Fibroblast of lung (primary cell): ENCODE measurements at regions not wholly inside any gene's neighbourhood (a gene's known extent, or its start where the extent isn't known, plus 50 kb on each side); places are given as distances from the start of the nearest gene placed in this dataset.
A peak's percentile ranks its signal among the peaks of the same experiment; 100 is the strongest.
"Not testable (repeated sequence)": the region's sequence is repeated elsewhere in the genome, so short reads cannot be mapped to it uniquely, and the experiment has no call there.

Experiments
- DNase-seq, 2 donors: peaks; one replicate each; pipeline versions ENCODE4 v3.0.0 to v3.0.0-alpha.2; 2010; ENCODE audit warnings: low read depth in 2 of 2
- H2AFZ ChIP-seq: 2 replicates; pipeline ENCODE4 v1.5.1; 2012; ENCODE audit warnings: low read length, control low read depth, inconsistent platforms
- H3K27ac ChIP-seq: 2 replicates; pipeline ENCODE4 v1.5.1; 2011; ENCODE audit warnings: low read length, control low read depth; ENCODE audit not compliant: insufficient read depth
- H3K27me3 ChIP-seq: 2 replicates; pipeline ENCODE4 v1.5.1; 2011; ENCODE audit warnings: mild to moderate bottlenecking, low read length; ENCODE audit not compliant: control insufficient read depth, insufficient read depth
- H3K36me3 ChIP-seq: 2 replicates; pipeline ENCODE4 v1.5.1; 2011; ENCODE audit warnings: low read length; ENCODE audit not compliant: control insufficient read depth, insufficient read depth
- H3K4me1 ChIP-seq: 2 replicates; pipeline ENCODE4 v1.5.1; 2011; ENCODE audit warnings: low read length; ENCODE audit not compliant: control insufficient read depth, insufficient read depth; ENCODE audit errors: extremely low read depth
- H3K4me2 ChIP-seq: 2 replicates; pipeline ENCODE4 v1.5.1; 2011; ENCODE audit warnings: low read length, control low read depth; ENCODE audit not compliant: insufficient read depth; ENCODE audit errors: extremely low read depth
- H3K4me3 ChIP-seq, 4 experiments: fragments of 200-600 bp in 1 of 4; sonication (generic) in 1 of 4; replicated peaks in 1 of 4; 2 replicates each; pipeline ENCODE4 v1.5.1; 2011 to 2016; ENCODE audit warnings: low read length in 4 of 4, low read depth in 3 of 4, mild to moderate bottlenecking in 3 of 4, control low read depth in 2 of 4, inconsistent platforms in 1 of 4, mixed read lengths in 1 of 4; ENCODE audit not compliant: insufficient read depth in 1 of 4; ENCODE audit errors: control extremely low read depth in 1 of 4
- H3K79me2 ChIP-seq: 2 replicates; pipeline ENCODE4 v1.5.1; 2012; ENCODE audit warnings: mild to moderate bottlenecking, low read length, inconsistent platforms; ENCODE audit not compliant: control insufficient read depth, insufficient read depth
- H3K9ac ChIP-seq: 2 replicates; pipeline ENCODE4 v1.5.1; 2011; ENCODE audit warnings: mild to moderate bottlenecking, low read length, control low read depth; ENCODE audit not compliant: insufficient read depth
- H3K9me3 ChIP-seq: 2 replicates; pipeline ENCODE4 v1.5.1; 2012; ENCODE audit warnings: low read depth, low read length; ENCODE audit not compliant: control insufficient read depth, insufficient read depth
- H4K20me1 ChIP-seq: 2 replicates; pipeline ENCODE4 v1.5.1; 2011; ENCODE audit warnings: low read length; ENCODE audit not compliant: control insufficient read depth, insufficient read depth; ENCODE audit errors: extremely low read depth
- EZH2 ChIP-seq: IDR thresholded peaks from 2 replicates; pipeline ENCODE4 v1.5.1; 2012; ENCODE audit warnings: low read length, control low read depth, mild to moderate bottlenecking; ENCODE audit errors: missing control alignments
- TF ChIP-seq, protein P1 (sequence below), 2 donors: IDR thresholded peaks in 1 of 2; conservative IDR thresholded peaks in 1 of 2; 1 replicate in 1 of 2; 2 replicates in 1 of 2; pipeline ENCODE4 v1.5.1; 2011 to 2012; ENCODE audit warnings: low read length in 2 of 2, control low read depth in 1 of 2, inconsistent platforms in 1 of 2, low read depth in 1 of 2, mild to moderate bottlenecking in 1 of 2

DNA sequence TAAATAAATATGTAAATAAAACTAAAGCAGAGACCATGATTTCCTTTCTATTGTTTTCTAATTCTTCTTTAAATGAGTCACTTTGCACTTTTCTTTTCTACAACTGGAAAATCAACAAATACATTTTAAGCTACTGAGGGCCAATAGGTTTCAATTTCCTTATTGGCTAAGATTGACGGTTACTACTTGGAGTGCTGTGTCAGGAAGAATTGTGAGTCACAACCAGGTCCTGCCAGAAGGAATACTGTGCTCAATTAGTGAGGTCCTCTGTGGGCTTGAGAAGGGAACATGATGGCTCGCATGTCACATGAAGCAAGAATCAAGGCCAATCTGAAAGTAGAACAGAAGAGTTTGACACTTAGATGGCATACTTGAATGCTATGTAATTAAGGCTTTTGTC is 110.8 kb downstream of the HMHB1 start:
- DNase-seq, result peak; percentile 60 to 76
- peak overlapping the region; percentile 4 for H3K4me2 ChIP-seq
- no peaks in the 10 kb centered on the region for H4K20me1 ChIP-seq
- H2AFZ ChIP-seq, result no peak overlapping the region
- peaks cover 15% of the 10 kb centered on the region for H3K4me1 ChIP-seq
- H3K9me3 ChIP-seq, result no peaks in the 10 kb centered on the region
- no peaks in the 10 kb centered on the region for H3K36me3 ChIP-seq
- H3K79me2 ChIP-seq, result no peaks in the 10 kb centered on the region
- H3K4me3 ChIP-seq, result no peak overlapping the region
- H3K9ac ChIP-seq, result no peak overlapping the region
- no peaks in the 10 kb centered on the region for H3K27me3 ChIP-seq
- H3K27ac ChIP-seq, result peak overlapping the region; percentile 74
- TF ChIP-seq, protein P1, sequence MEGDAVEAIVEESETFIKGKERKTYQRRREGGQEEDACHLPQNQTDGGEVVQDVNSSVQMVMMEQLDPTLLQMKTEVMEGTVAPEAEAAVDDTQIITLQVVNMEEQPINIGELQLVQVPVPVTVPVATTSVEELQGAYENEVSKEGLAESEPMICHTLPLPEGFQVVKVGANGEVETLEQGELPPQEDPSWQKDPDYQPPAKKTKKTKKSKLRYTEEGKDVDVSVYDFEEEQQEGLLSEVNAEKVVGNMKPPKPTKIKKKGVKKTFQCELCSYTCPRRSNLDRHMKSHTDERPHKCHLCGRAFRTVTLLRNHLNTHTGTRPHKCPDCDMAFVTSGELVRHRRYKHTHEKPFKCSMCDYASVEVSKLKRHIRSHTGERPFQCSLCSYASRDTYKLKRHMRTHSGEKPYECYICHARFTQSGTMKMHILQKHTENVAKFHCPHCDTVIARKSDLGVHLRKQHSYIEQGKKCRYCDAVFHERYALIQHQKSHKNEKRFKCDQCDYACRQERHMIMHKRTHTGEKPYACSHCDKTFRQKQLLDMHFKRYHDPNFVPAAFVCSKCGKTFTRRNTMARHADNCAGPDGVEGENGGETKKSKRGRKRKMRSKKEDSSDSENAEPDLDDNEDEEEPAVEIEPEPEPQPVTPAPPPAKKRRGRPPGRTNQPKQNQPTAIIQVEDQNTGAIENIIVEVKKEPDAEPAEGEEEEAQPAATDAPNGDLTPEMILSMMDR (conservative IDR thresholded peaks at IDR 0.05 in 1 of 2, IDR thresholded peaks at IDR 0.05 in 1 of 2; ENCODE audit: low read depth in 1 of 2, low read length in 2 of 2), result no peak
- no peak for TF ChIP-seq EZH2

GRCh38 chr5:143923634-143924266 is 111.8 kb downstream of the HMHB1 start:
- Histone ChIP-seq H3K4me1 (peaks cover 15% of the 10 kb centered on the region), H3K4me3 (no peak overlapping the region), H3K4me2 (peak overlapping the region; percentile 32), H3K79me2 (no peaks in the 10 kb centered on the region), H3K36me3 (no peaks in the 10 kb centered on the region), H3K27ac (peak overlapping the region; percentile 37), H3K9me3 (no peaks in the 10 kb centered on the region), H3K27me3 (no peaks in the 10 kb centered on the region), H4K20me1 (no peaks in the 10 kb centered on the region), H2AFZ (no peak overlapping the region), H3K9ac (no peak overlapping the region)
- no peak for TF ChIP-seq EZH2
- TF ChIP-seq, protein P1 (conservative IDR thresholded peaks at IDR 0.05 in 1 of 2, IDR thresholded peaks at IDR 0.05 in 1 of 2; ENCODE audit: low read depth in 1 of 2, low read length in 2 of 2), result no peak
- DNase-seq, result peak; percentile 28 to 70

DNA sequence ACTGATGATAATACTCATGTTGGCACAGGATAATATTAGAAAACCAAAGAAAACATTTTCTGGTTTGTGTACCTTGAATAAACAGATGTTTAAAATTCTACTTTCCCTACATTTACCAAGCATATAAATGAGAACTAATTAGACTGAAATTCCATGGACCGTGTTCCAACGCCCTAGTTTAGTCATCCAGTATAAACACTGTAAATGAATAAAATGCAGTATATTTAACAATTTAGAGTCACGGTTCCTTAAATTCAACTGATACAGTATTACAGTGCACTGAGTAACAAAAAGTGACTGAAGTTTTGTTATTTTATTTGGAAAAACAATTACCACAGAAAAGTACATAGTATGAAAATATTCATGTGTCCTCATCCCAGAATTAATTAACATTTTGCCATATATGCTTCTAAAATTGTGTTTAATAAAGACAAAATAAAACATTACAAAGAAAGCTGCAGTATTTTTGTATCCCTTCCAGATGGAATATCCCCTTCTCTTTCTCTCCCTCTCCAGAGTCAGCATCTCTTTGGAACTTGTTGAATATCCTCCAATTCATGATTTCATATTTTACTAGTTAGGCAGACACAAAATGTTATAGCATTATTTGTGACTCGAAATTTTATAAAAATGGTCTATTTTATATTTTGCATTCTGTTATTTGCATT is 112.5 kb downstream of the HMHB1 start:
- peaks cover 15% of the 10 kb centered on the region for H3K4me1 ChIP-seq
- no peak overlapping the region for H3K4me2 ChIP-seq
- no peaks in the 10 kb centered on the region for H3K9me3 ChIP-seq
- H3K9ac ChIP-seq, result no peak overlapping the region
- H3K36me3 ChIP-seq, result no peaks in the 10 kb centered on the region
- H3K27ac ChIP-seq, result no peak overlapping the region
- no peak overlapping the region for H3K4me3 ChIP-seq
- H3K27me3 ChIP-seq, result no peaks in the 10 kb centered on the region
- H4K20me1 ChIP-seq, result no peaks in the 10 kb centered on the region
- H2AFZ ChIP-seq, result no peak overlapping the region
- TF ChIP-seq, protein P1 (conservative IDR thresholded peaks at IDR 0.05 in 1 of 2, IDR thresholded peaks at IDR 0.05 in 1 of 2; ENCODE audit: low read depth in 1 of 2, low read length in 2 of 2), result no peak
- TF ChIP-seq EZH2, result no peak
- DNase-seq, result peak in 1 of 2 donors; percentile 21
- H3K79me2 ChIP-seq, result no peaks in the 10 kb centered on the region

DNA sequence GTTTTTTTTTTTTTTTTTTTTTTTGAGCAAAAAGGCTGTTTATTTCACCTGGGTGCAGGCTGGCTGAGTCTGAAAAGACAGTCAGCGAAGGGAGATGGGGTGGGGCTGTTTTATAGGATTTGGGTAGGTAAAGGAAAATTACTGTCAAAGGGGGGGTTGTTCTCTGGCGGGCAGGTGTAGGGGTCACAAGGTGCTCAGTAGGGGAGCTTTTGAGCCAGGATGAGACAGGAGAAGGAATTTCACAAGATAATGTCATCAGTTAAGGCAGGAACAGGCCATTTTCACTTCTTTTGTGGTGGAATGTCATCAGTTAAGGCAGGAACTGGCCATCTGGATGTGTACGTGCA is 113.0 kb downstream of the HMHB1 start:
- H2AFZ ChIP-seq, H3K4me3 ChIP-seq, H3K27me3 ChIP-seq, H3K9me3 ChIP-seq, H3K27ac ChIP-seq, H3K79me2 ChIP-seq, H3K9ac ChIP-seq, H4K20me1 ChIP-seq, H3K4me2 ChIP-seq, H3K36me3 ChIP-seq, DNase-seq: not testable (repeated sequence)
- peaks cover 15% of the 10 kb centered on the region for H3K4me1 ChIP-seq
